DMS 273 treated with DMSO at 0.1 percent for 48 hours (cell line): ENCODE measurements at regions not wholly inside any gene's neighbourhood (a gene's known extent, or its start where the extent isn't known, plus 50 kb on each side); places are given as distances from the start of the nearest gene placed in this dataset.

Experiments
- DNase-seq: peaks from one replicate; lab custom pipeline; 2025; lab: John Stamatoyannopoulos, UW

DNA sequence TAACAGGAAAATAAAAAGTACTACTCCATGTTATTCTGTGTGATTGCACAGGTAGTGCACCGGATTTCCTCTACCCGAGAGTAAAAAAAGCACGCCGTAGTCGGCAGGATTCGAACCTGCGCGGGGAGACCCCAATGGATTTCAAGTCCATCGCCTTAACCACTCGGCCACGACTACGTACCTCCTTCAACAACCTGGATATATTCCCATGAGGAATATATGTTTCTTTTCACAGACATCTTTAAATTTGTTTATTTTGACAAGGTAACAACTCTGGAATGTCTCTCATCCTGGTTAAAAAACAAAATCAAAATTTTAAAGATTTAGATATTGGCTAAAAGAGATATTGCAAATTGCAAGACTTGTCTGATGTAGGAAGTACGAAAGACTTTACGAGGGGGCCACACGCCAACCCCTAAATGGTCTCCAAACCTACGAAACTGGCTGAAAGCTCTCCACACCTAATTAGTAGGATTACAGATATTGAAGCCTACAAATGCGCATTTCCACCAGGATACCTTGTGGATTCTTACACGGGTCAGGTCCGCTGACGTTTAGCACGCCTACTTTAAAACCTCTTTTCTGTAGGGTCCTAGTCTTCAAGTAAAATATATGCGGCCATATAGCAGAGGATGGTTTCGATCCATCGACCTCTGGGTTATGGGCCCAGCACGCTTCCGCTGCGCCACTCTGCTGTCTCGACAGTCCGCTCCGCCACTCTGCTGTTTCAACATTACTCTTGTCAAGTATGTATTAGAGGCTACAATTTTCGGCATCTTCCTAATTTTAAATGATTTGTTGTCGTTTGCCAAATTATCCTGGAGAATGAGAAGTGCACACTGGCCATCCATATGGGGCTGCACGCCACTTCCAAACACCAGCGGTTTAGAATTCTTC lies 52.2 kb upstream of the BTN3A2 start:
- peak; percentile 93 for DNase-seq
